HUES48 (cell line): ENCODE measurements at regions not wholly inside any gene's neighbourhood (a gene's known extent, or its start where the extent isn't known, plus 50 kb on each side); places are given as distances from the start of the nearest gene placed in this dataset.

ENCODE experiments used
- H3K27ac ChIP-seq: one replicate; pipeline ENCODE4 v1.7.0; 2013; ENCODE audit warnings: low read depth, low read length, inconsistent platforms
- H3K27me3 ChIP-seq: 2 replicates; pipeline ENCODE4 v1.6.1; 2013; ENCODE audit warnings: mild to moderate bottlenecking, low read length; ENCODE audit not compliant: control insufficient read depth, insufficient read depth
- H3K36me3 ChIP-seq: 2 replicates; pipeline ENCODE4 v1.6.1; 2013; ENCODE audit warnings: low read length; ENCODE audit not compliant: control insufficient read depth, insufficient read depth
- H3K4me1 ChIP-seq: 2 replicates; pipeline ENCODE4 v1.6.1; 2013; ENCODE audit warnings: mild to moderate bottlenecking, low read length; ENCODE audit not compliant: control insufficient read depth, insufficient read depth
- H3K4me3 ChIP-seq: 2 replicates; pipeline ENCODE4 v1.5.1; 2013; ENCODE audit warnings: mild to moderate bottlenecking, low read depth, low read length
- H3K9ac ChIP-seq: 2 replicates; pipeline ENCODE4 v1.6.1; 2013; ENCODE audit warnings: mild to moderate bottlenecking, low read depth, low read length, moderate library complexity
- H3K9me3 ChIP-seq: 2 replicates; pipeline ENCODE4 v1.6.1; 2013; ENCODE audit warnings: low read length; ENCODE audit not compliant: control insufficient read depth, insufficient read depth

DNA sequence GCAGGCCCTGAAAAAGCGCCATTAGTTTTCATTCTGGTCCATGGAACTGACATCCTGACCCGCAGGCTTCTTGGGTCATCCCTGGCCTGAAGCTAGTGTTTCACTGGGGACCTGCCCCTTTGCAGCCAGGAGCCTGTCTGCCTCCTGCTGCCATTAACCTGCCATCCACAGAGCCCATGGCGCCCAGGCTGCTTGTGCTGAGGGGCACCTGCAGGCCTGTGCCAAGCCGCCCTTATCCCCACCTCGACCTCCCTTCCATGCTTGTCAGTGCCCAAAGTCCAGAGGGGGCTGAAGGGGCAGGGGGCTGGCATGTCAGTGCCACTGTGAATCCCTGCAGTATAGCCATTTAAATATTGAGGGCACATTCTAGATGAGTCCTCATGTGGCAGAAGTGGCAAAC lies 207.6 kb upstream of the USP25 start:
- peaks cover 2% of the 10 kb centered on the region; the same call in 1 of the 2 replicates for H3K9me3 ChIP-seq
- no peak overlapping the region for H3K27ac ChIP-seq
- no peak overlapping the region for H3K9ac ChIP-seq

DNA sequence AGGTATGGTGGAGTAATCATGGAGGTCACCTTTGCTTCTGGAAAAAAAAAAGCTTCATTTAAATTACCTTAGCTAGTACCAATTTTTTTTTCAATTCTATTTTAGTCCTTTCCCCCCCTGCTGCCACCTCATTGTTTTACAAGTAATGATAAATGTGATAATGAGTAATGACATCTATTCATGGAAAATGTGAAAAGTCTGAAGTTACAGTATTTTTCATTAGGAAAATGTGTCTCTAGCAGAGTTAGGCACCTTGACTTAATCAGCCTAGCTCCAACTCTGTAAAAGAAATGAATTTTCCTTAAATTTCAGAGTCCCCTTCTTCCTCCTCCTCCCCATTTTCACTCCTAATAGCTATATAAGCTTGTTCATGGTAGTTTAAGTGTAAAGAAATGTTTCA lies 204.9 kb upstream of the USP25 start:
- Histone ChIP-seq H3K4me3 (no peak overlapping the region), H3K27ac (no peak overlapping the region), H3K4me1 (no peaks in the 10 kb centered on the region), H3K27me3 (no peaks in the 10 kb centered on the region), H3K36me3 (no peaks in the 10 kb centered on the region), H3K9ac (no peak overlapping the region), H3K9me3 (peaks cover 2% of the 10 kb centered on the region; the same call in 1 of the 2 replicates)

More for the DNA sequence above, 207.6 kb upstream of the USP25 start:
- no peaks in the 10 kb centered on the region for H3K27me3 ChIP-seq
- H3K4me1 ChIP-seq, result no peaks in the 10 kb centered on the region
- no peaks in the 10 kb centered on the region for H3K36me3 ChIP-seq
- no peak overlapping the region for H3K4me3 ChIP-seq

DNA sequence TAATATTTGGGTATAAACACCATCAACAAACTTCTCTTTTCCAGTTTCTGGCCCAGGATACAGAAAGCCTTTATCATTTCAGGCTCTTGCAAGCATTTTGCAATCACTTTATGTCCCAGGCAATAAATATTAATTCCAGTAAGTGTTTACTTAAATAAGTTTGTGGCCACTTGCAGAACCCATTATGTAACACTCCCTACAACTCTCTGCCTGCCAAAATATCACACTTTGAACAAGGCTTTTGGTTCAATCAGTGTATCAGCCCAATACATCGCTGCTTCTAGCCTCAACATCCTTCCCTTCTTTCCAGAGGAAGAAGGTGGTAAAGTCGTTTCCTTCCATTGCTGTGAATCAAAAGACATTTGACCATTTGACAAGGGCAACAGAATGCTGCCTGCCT lies 203.0 kb upstream of the USP25 start:
- Histone ChIP-seq H3K9ac (no peak overlapping the region), H3K9me3 (no peaks in the 10 kb centered on the region; the same call in 1 of the 2 replicates), H3K27me3 (no peaks in the 10 kb centered on the region), H3K27ac (no peak overlapping the region), H3K36me3 (no peaks in the 10 kb centered on the region), H3K4me1 (no peaks in the 10 kb centered on the region), H3K4me3 (no peak overlapping the region)

DNA sequence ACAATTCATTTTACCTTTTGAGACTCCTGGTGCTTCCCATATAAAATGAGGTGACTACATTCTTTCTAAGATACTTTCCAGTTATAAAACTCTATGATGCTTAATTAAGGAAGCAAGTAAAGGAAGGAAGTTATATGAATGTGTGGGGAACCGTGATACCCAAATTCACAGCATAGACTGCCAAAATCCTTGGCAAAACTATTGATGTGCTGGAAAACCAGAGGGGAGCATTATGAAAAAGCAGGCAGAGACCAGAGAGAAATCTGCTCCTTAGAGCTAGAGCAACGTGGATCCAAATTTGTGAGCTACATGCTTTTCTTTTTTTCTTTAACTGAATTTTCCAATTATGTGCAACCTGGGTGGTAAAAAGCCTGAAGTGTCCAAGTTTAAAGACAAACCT lies 201.4 kb upstream of the USP25 start:
- H3K4me1 ChIP-seq, result no peaks in the 10 kb centered on the region
- H3K36me3 ChIP-seq, result no peaks in the 10 kb centered on the region
- H3K27ac ChIP-seq, result no peak overlapping the region
- no peak overlapping the region for H3K4me3 ChIP-seq
- H3K9ac ChIP-seq, result no peak overlapping the region
- H3K9me3 ChIP-seq, result no peaks in the 10 kb centered on the region
- no peaks in the 10 kb centered on the region for H3K27me3 ChIP-seq

DNA sequence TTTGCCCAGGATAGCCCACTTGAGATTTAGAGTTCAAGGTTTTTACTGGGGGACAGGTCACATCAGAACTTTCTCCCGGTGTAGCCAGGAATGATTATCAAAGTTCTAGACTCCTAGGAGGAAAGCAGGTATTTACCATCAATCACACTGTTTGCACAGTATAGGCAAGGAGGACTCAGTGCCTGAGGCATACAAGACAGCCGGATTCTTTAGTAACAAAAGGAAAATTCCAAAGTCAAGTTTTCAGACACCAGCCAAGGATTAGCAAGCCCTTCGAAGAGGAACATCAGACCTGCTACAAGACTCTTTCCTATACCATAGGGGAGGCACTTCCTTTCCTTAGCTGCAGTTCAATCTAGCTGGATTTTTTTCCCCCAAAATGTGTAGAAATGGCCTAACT lies 197.8 kb upstream of the USP25 start:
- Histone ChIP-seq H3K27me3 (no peaks in the 10 kb centered on the region), H3K9ac (no peak overlapping the region), H3K9me3 (no peaks in the 10 kb centered on the region), H3K4me1 (no peaks in the 10 kb centered on the region), H3K27ac (no peak overlapping the region), H3K4me3 (no peak overlapping the region), H3K36me3 (no peaks in the 10 kb centered on the region)

DNA sequence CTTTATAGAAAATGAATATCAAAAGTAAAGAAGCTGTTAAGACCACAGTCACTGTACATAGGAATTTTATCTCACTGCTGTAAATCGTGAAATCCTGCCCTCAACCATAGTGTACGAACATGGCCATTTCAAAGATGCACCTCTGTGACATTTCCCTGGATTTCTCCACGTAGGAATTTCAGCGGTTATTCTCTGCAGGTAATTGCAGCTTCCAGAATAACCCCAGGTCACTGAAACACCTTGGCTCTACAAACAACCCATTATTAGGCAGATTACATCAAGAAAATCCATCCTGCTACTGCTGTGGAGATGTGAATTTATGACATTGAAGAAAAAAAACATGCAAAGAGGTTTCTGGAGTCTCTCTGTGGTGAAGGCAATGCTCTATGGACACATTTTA lies 196.2 kb upstream of the USP25 start:
- Histone ChIP-seq H3K4me3 (no peak overlapping the region), H3K27ac (no peak overlapping the region), H3K9me3 (no peaks in the 10 kb centered on the region), H3K27me3 (no peaks in the 10 kb centered on the region), H3K9ac (no peak overlapping the region), H3K36me3 (no peaks in the 10 kb centered on the region), H3K4me1 (no peaks in the 10 kb centered on the region)

DNA sequence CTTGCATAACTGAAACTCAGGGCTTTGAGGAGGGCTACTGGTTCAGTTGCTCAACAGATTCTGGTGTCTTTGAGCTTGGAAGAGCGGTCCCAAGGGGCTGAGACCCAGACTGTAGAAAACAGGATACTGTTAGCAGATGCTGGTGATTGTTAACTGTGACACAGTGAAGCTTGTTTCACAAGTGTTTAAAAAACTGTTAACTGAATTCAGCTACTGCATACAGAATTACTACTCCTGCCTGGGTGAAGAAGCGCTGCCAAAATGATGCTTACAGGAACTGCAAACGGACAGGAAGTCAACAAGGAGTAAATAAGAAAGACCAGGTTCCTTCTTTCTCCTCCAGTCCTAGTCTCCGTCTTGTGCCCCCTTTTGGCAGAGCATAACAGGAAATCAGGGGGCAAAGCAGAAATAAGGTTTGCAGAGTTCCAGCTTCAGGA lies 195.3 kb upstream of the USP25 start:
- Histone ChIP-seq H3K27me3 (no peaks in the 10 kb centered on the region), H3K27ac (no peak overlapping the region), H3K36me3 (no peaks in the 10 kb centered on the region), H3K9ac (no peak overlapping the region), H3K4me1 (no peaks in the 10 kb centered on the region), H3K4me3 (no peak overlapping the region), H3K9me3 (no peaks in the 10 kb centered on the region)

DNA sequence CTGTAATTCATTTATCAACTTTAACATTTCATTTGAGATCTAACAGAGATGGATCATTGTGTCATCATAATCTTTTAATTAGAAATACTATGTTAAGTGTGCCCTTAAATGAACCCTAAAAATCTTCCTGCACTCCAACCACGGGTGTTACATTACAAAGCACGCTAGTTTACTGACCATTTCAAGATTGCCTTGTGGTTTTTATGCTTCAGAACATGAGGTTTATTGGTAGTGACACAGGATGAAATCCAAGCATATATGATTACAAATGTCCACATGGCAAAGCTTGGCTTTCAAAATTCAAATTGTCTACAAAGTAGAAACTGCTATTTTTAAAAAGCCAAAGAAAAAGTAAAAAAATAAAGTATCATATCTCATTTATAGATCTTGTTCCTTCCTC lies 190.4 kb upstream of the USP25 start:
- H3K4me1 ChIP-seq, result no peaks in the 10 kb centered on the region
- no peaks in the 10 kb centered on the region for H3K9me3 ChIP-seq
- H3K27ac ChIP-seq, result no peak overlapping the region
- no peaks in the 10 kb centered on the region for H3K36me3 ChIP-seq
- H3K27me3 ChIP-seq, result no peaks in the 10 kb centered on the region
- no peak overlapping the region for H3K4me3 ChIP-seq
- H3K9ac ChIP-seq, result no peak overlapping the region

DNA sequence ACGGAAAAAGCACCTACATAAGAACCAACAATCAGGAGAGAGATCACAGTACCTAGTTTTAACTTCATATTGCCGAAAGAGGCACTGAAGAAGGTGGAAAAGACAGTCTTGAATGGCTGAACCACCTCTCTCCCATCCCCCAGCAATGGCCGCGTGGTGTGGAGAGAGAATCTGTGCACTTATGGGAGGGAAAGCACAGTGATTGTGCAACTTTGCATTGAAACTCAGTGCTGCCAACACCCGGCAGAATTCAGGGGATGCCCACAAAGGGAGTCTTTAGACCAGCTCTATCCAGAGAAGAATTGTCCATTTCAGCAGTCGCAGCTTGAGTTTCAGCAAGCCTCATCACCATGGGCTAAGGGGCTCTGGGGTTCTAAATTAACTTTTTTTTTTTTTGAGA lies 186.3 kb upstream of the USP25 start:
- no peaks in the 10 kb centered on the region for H3K27me3 ChIP-seq
- no peak overlapping the region for H3K27ac ChIP-seq
- H3K36me3 ChIP-seq, result no peaks in the 10 kb centered on the region
- no peaks in the 10 kb centered on the region for H3K4me1 ChIP-seq
- no peak overlapping the region for H3K9ac ChIP-seq
- no peak overlapping the region for H3K4me3 ChIP-seq
- H3K9me3 ChIP-seq, result no peaks in the 10 kb centered on the region

DNA sequence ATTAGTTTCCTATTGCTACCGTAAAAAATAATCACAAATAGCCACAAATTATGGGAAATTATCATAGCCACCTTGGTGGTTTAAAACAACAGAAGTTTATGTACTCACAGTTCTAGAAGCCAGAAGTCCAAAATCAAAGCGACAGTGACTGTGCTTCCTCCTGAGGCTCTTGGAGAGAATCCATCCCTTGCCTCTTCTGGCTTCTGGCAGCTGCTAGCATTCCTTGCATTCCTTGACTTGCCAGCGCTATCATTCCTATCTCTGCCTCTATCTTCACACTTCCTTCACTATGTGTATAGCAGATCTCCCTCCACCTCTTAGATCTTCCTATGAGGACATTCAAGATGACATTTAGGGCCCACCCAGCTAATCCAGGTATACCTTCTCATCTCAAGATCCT lies 180.1 kb upstream of the USP25 start:
- Histone ChIP-seq H3K4me3 (no peak overlapping the region), H3K9me3 (no peaks in the 10 kb centered on the region), H3K27me3 (no peaks in the 10 kb centered on the region), H3K27ac (no peak overlapping the region), H3K9ac (no peak overlapping the region), H3K4me1 (no peaks in the 10 kb centered on the region), H3K36me3 (no peaks in the 10 kb centered on the region)

DNA sequence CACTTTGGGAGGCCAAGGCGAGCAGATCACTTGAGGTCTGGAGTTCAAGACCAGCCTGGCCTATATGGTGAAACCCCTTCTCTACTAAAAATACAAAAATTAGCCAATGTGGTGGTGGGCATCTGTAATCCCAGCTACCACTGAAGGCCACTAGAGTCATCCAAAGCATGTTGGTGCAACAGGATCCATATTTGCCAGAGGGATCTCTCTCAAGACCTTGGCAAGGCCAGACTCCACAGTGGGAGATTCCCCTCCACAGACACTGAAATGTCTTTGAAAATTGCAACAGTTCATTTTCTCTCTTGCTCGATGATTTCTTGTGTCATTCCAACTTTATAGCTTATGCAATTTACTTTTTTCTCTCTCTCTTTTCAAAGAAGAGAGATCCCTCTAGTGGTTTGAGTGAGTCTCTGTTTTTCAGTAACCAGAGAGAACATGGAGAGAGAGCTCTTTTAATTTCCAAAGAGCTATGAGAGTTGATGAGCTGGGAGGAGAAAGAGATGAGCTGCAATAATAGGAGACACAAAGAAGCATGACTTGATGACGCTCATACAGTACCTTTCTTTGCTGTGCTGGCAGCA lies 176.8 kb upstream of the USP25 start:
- Histone ChIP-seq H3K27me3 (no peaks in the 10 kb centered on the region), H3K9me3 (0 out of 2 replicates have a peak, but pooled peaks cover 2% of the 10 kb centered on the region), H3K9ac (no peak overlapping the region), H3K27ac (no peak overlapping the region), H3K4me3 (no peak overlapping the region), H3K4me1 (no peaks in the 10 kb centered on the region), H3K36me3 (no peaks in the 10 kb centered on the region)

DNA sequence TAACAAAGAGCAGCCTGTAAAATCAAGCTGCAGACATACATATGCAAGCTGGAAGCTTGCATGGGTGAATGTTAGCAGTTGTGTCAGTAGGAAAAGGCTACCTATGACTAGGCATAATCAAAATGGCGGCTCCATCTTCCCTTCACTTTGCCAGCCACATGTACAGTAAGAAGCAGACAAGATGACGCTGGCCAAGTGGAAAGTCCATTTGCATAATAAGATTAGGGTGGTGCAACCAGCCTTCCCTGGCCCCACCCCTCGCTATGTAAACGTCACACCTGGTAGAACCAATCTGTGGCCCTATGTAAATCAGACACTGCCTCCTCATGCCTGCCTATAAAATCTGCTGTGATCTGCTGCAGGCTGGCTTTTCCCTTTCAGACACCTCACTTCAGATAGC lies 171.9 kb upstream of the USP25 start:
- H3K4me1 ChIP-seq, result peaks cover 20% of the 10 kb centered on the region
- H3K9ac ChIP-seq, result no peak overlapping the region
- no peaks in the 10 kb centered on the region for H3K27me3 ChIP-seq
- H3K4me3 ChIP-seq, result no peak overlapping the region
- peaks cover 4% of the 10 kb centered on the region; the same call in 1 of the 2 replicates for H3K9me3 ChIP-seq
- no peaks in the 10 kb centered on the region for H3K36me3 ChIP-seq
- H3K27ac ChIP-seq, result no peak overlapping the region
